ENCODE measurements at regions not wholly inside any gene's neighbourhood (a gene's known extent, or its start where the extent isn't known, plus 50 kb on each side); places are given as distances from the start of the nearest gene placed in this dataset.

DNA sequence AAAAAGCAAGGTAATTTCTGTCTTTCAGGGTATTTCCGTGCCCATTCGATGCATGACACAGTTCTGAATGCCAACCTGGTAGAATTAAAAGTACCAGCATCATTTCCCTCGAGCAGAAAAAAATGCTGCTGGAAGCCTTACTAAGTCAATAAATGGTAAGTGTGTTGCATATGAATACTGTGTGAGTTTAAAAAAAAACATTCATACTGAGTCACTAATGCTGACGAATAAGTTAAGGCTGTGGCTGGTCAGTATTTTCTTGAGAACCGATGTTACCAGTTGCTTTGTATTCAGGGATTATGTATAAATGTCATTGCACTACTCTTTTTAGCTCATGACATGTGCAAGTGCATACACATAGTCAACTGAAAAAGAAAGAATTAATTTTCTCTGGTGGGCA, 710.2 kb downstream of the TRHDE start:
- TF ChIP-seq, protein P1, sequence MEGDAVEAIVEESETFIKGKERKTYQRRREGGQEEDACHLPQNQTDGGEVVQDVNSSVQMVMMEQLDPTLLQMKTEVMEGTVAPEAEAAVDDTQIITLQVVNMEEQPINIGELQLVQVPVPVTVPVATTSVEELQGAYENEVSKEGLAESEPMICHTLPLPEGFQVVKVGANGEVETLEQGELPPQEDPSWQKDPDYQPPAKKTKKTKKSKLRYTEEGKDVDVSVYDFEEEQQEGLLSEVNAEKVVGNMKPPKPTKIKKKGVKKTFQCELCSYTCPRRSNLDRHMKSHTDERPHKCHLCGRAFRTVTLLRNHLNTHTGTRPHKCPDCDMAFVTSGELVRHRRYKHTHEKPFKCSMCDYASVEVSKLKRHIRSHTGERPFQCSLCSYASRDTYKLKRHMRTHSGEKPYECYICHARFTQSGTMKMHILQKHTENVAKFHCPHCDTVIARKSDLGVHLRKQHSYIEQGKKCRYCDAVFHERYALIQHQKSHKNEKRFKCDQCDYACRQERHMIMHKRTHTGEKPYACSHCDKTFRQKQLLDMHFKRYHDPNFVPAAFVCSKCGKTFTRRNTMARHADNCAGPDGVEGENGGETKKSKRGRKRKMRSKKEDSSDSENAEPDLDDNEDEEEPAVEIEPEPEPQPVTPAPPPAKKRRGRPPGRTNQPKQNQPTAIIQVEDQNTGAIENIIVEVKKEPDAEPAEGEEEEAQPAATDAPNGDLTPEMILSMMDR (conservative IDR thresholded peaks at IDR 0.05; ENCODE audit: low read length), result no peak
- no peak for TF ChIP-seq EZH2phosphoT487 (IDR thresholded peaks at IDR 0.05; ENCODE audit: borderline replicate concordance)

All from Loucy (cell line).